WTC11 (cell line): ENCODE measurements at regions not wholly inside any gene's neighbourhood (a gene's known extent, or its start where the extent isn't known, plus 50 kb on each side); places are given as distances from the start of the nearest gene placed in this dataset.

ENCODE experiments used
- ATAC-seq: fragments of 200-7000 bp; cut with Tn5 transposase; 2 replicates; pipeline ENCODE4 v1.10.0; 2021; ENCODE audit warnings: mild to moderate bottlenecking, moderate library complexity
- CTCF ChIA-PET: fragments of 300-600 bp; sonication (Branson Sonifier 250); formaldehyde crosslinking; loops from one replicate; lab custom pipeline; 2021; ENCODE audit warnings: antibody characterized with exemption; lab: Charles Lee
- POLR2A ChIA-PET: fragments of 350-600 bp; sonication (Branson Sonifier 250); formaldehyde crosslinking; loops from one replicate; lab custom pipeline; 2021; ENCODE audit warnings: antibody characterized with exemption; lab: Charles Lee
- DNase-seq: peaks from one replicate; pipeline ENCODE4 v3.0.0; 2021; ENCODE audit warnings: low spot score
- H3K27ac Mint-ChIP-seq: 2 replicates; pipeline ENCODE4 v1.8.0; 2021; ENCODE audit warnings: mixed read lengths
- H3K27me3 Mint-ChIP-seq: 2 replicates; pipeline ENCODE4 v1.8.0; 2021; ENCODE audit warnings: low read depth, mild to moderate bottlenecking, moderate library complexity, mixed read lengths
- H3K36me3 Mint-ChIP-seq: 2 replicates; pipeline ENCODE4 v1.8.0; 2021; ENCODE audit warnings: mixed read lengths
- H3K4me1 Mint-ChIP-seq: 2 replicates; pipeline ENCODE4 v1.8.0; 2022; ENCODE audit warnings: mixed read lengths
- H3K4me3 Mint-ChIP-seq: 2 replicates; pipeline ENCODE4 v1.8.0; 2021; ENCODE audit warnings: mild to moderate bottlenecking, moderate library complexity, mixed read lengths
- H3K9me3 Mint-ChIP-seq: 2 replicates; pipeline ENCODE4 v1.8.0; 2021; ENCODE audit warnings: mixed read lengths
- ARID4B ChIP-seq: sonication (generic); formaldehyde crosslinking; IDR thresholded peaks from 2 replicates; pipeline ENCODE4 v1.8.0; 2023; ENCODE audit warnings: missing genetic modification reagents, mild to moderate bottlenecking, borderline replicate concordance
- CDX4 ChIP-seq: fragments of 250-450 bp; sonication (Bioruptor Pico); IDR thresholded peaks from 2 replicates; pipeline ENCODE4 v1.9.0; 2021; ENCODE audit warnings: moderate library complexity, mild to moderate bottlenecking, inconsistent platforms, borderline replicate concordance
- CREB1 ChIP-seq: sonication (generic); formaldehyde crosslinking; IDR thresholded peaks from 2 replicates; pipeline ENCODE4 v1.8.0; 2023; ENCODE audit warnings: mild to moderate bottlenecking, missing genetic modification reagents
- ELF4 ChIP-seq: sonication (generic); formaldehyde crosslinking; IDR thresholded peaks from 2 replicates; pipeline ENCODE4 v1.8.1; 2022; ENCODE audit warnings: low read depth, mild to moderate bottlenecking, moderate library complexity, missing genetic modification reagents
- FOXJ3 ChIP-seq: sonication (generic); formaldehyde crosslinking; IDR thresholded peaks from 2 replicates; pipeline ENCODE4 v1.9.0; 2021; ENCODE audit warnings: missing genetic modification reagents, mild to moderate bottlenecking, borderline replicate concordance
- MLX ChIP-seq: sonication (generic); formaldehyde crosslinking; IDR thresholded peaks from 2 replicates; pipeline ENCODE4 v1.8.1; 2023; ENCODE audit warnings: mild to moderate bottlenecking, missing genetic modification reagents, moderate library complexity
- NR3C1 ChIP-seq: sonication (generic); formaldehyde crosslinking; conservative IDR thresholded peaks from 2 replicates; pipeline ENCODE4 v1.8.1; 2023; ENCODE audit warnings: low read depth, mild to moderate bottlenecking, missing genetic modification reagents
- OVOL2 ChIP-seq: fragments of 250-450 bp; sonication (Bioruptor Pico); IDR thresholded peaks from 2 replicates; pipeline ENCODE4 v1.9.0; 2021; ENCODE audit warnings: mild to moderate bottlenecking, borderline replicate concordance
- SMAD4 ChIP-seq: sonication (generic); formaldehyde crosslinking; IDR thresholded peaks from 2 replicates; pipeline ENCODE4 v1.8.0; 2022; ENCODE audit warnings: mild to moderate bottlenecking, missing genetic modification reagents
- USF2 ChIP-seq: sonication (generic); formaldehyde crosslinking; IDR thresholded peaks from 2 replicates; pipeline ENCODE4 v1.8.1; 2023; ENCODE audit warnings: mild to moderate bottlenecking, missing genetic modification reagents, moderate library complexity
- ZBTB21 ChIP-seq: sonication (generic); formaldehyde crosslinking; IDR thresholded peaks from 2 replicates; pipeline ENCODE4 v1.8.1; 2023; ENCODE audit warnings: mild to moderate bottlenecking, missing genetic modification reagents, borderline replicate concordance
- ZMAT4 ChIP-seq: fragments of 250-450 bp; sonication (Bioruptor Pico); IDR thresholded peaks from 2 replicates; pipeline ENCODE4 v1.9.0; 2021; ENCODE audit warnings: mild to moderate bottlenecking
- ZNF317 ChIP-seq: sonication (generic); formaldehyde crosslinking; IDR thresholded peaks from 2 replicates; pipeline ENCODE4 v1.8.1; 2023; ENCODE audit warnings: low read depth, mild to moderate bottlenecking, moderate library complexity, missing genetic modification reagents, borderline replicate concordance
- ZNF425 ChIP-seq: fragments of 250-450 bp; sonication (Bioruptor Pico); conservative IDR thresholded peaks from 2 replicates; pipeline ENCODE4 v1.9.0; 2021; ENCODE audit warnings: mild to moderate bottlenecking
- ZNF512 ChIP-seq: sonication (generic); formaldehyde crosslinking; IDR thresholded peaks from 2 replicates; pipeline ENCODE4 v1.8.1; 2022; ENCODE audit warnings: missing genetic modification reagents, borderline replicate concordance
- ZNF532 ChIP-seq: fragments of 250-450 bp; sonication (Bioruptor Pico); IDR thresholded peaks from 2 replicates; pipeline ENCODE4 v1.9.0; 2021; ENCODE audit warnings: mild to moderate bottlenecking, borderline replicate concordance
- ZNF671 ChIP-seq: fragments of 250-450 bp; sonication (Bioruptor Pico); IDR thresholded peaks from 2 replicates; pipeline ENCODE4 v1.8.0; 2021; ENCODE audit warnings: mild to moderate bottlenecking

GRCh38 chr11:28739489-28740280, 631.5 kb downstream of the METTL15 start:
- no peak for DNase-seq
- POLR2A ChIA-PET, result no interaction called here
- Mint-ChIP-seq H3K27me3 (no peaks in the 10 kb centered on the region; the same call in 1 of the 2 replicates), H3K4me3 (no peak overlapping the region), H3K27ac (no peak overlapping the region; the same call in 1 of the 2 replicates), H3K9me3 (no peaks in the 10 kb centered on the region), H3K36me3 (no peaks in the 10 kb centered on the region), H3K4me1 (peaks cover 26% of the 10 kb centered on the region)
- no peak for TF ChIP-seq USF2 (CRISPR knock-in tag)
- no peak for TF ChIP-seq CREB1
- no peak for TF ChIP-seq ZNF425 (CRISPR knock-in tag)
- TF ChIP-seq FOXJ3 (CRISPR knock-in tag), result no peak
- no peak for TF ChIP-seq ZBTB21 (CRISPR knock-in tag)
- TF ChIP-seq ELF4 (CRISPR knock-in tag), result no peak
- no peak for TF ChIP-seq ZNF671
- no peak for ATAC-seq
- CTCF ChIA-PET, result interaction anchor here (0.9 kb wide), 1 partner anchor 19 kb away, joined by 3 read pairs; no protein-coding TSS in a partner anchor

GRCh38 chr11:28738549-28738948, 630.4 kb downstream of the METTL15 start:
- no peak overlapping the region for H3K27ac Mint-ChIP-seq
- H3K4me1 Mint-ChIP-seq, result peaks cover 35% of the 10 kb centered on the region
- DNase-seq (no peak), ATAC-seq (no peak)
- H3K27me3 Mint-ChIP-seq, result peaks cover 2% of the 10 kb centered on the region; the same call in 1 of the 2 replicates
- POLR2A ChIA-PET, result interaction anchor here (0.6 kb wide), 2 partner anchors 230 to 266 kb away, joined by 4 read pairs; no protein-coding TSS in a partner anchor
- CTCF ChIA-PET, result interaction anchor here (0.9 kb wide), 1 partner anchor 20 kb away, joined by 3 read pairs; no protein-coding TSS in a partner anchor
- no peaks in the 10 kb centered on the region for H3K36me3 Mint-ChIP-seq
- peaks cover 3% of the 10 kb centered on the region for H3K9me3 Mint-ChIP-seq
- H3K4me3 Mint-ChIP-seq, result no peak overlapping the region
- no peak for TF ChIP-seq OVOL2 (CRISPR knock-in tag)
- no peak for TF ChIP-seq SMAD4 (CRISPR knock-in tag)
- no peak for TF ChIP-seq ZNF512 (CRISPR knock-in tag)
- no peak for TF ChIP-seq ZMAT4 (CRISPR knock-in tag)
- no peak for TF ChIP-seq ZNF317 (CRISPR knock-in tag)
- no peak for TF ChIP-seq CDX4 (CRISPR knock-in tag)
- no peak for TF ChIP-seq ZNF532 (CRISPR knock-in tag)
- no peak for TF ChIP-seq ARID4B
- no peak for TF ChIP-seq NR3C1 (CRISPR knock-in tag)
- TF ChIP-seq MLX (CRISPR knock-in tag), result no peak
